ENCODE measurements at regions not wholly inside any gene's neighbourhood (a gene's known extent, or its start where the extent isn't known, plus 50 kb on each side); places are given as distances from the start of the nearest gene placed in this dataset.

- Mint-ChIP-seq H3K36me3 (ENCODE audit: low read depth) (no peaks in the 10 kb centered on the region), H3K9me3 (peaks cover 8% of the 10 kb centered on the region), H3K4me3 (no peak overlapping the region), H3K27me3 (ENCODE audit: low read depth, poor library complexity) (peaks cover 7% of the 10 kb centered on the region), H3K27ac (no peak overlapping the region), H3K4me1 (peaks cover 11% of the 10 kb centered on the region)
- DNase-seq, result no peak
- no peak for TF ChIP-seq CTCF (IDR thresholded peaks at IDR 0.05)
These were observed 149.5 kb downstream of the SLC30A10 start for GRCh38 chr1:219778793-219779369.

GRCh38 chr1:219778110-219778509 is 150.2 kb downstream of the SLC30A10 start:
- no peak for DNase-seq
- Mint-ChIP-seq H3K4me3 (no peak overlapping the region), H3K4me1 (peaks cover 11% of the 10 kb centered on the region), H3K36me3 (ENCODE audit: low read depth) (no peaks in the 10 kb centered on the region), H3K9me3 (peaks cover 8% of the 10 kb centered on the region), H3K27ac (no peak overlapping the region), H3K27me3 (ENCODE audit: low read depth, poor library complexity) (peaks cover 7% of the 10 kb centered on the region)
- no peak for TF ChIP-seq CTCF (IDR thresholded peaks at IDR 0.05)

- no peaks in the 10 kb centered on the region for H3K4me1 Mint-ChIP-seq
- H3K27me3 Mint-ChIP-seq (ENCODE audit: low read depth, poor library complexity), result peaks cover 3% of the 10 kb centered on the region
- no peak for TF ChIP-seq CTCF (IDR thresholded peaks at IDR 0.05)
- no peak overlapping the region for H3K27ac Mint-ChIP-seq
- DNase-seq, result no peak
- no peak overlapping the region for H3K4me3 Mint-ChIP-seq
- peaks cover 15% of the 10 kb centered on the region for H3K9me3 Mint-ChIP-seq
- H3K36me3 Mint-ChIP-seq (ENCODE audit: low read depth), result no peaks in the 10 kb centered on the region
These were observed 154.0 kb downstream of the SLC30A10 start for GRCh38 chr1:219774386-219774785.

GRCh38 chr1:219773775-219774174 is 154.6 kb downstream of the SLC30A10 start:
- H3K9me3 Mint-ChIP-seq, result peaks cover 21% of the 10 kb centered on the region
- no peaks in the 10 kb centered on the region for H3K36me3 Mint-ChIP-seq (ENCODE audit: low read depth)
- TF ChIP-seq CTCF (IDR thresholded peaks at IDR 0.05), result no peak
- no peak overlapping the region for H3K27ac Mint-ChIP-seq
- no peaks in the 10 kb centered on the region for H3K4me1 Mint-ChIP-seq
- H3K27me3 Mint-ChIP-seq (ENCODE audit: low read depth, poor library complexity), result no peaks in the 10 kb centered on the region
- no peak for DNase-seq
- H3K4me3 Mint-ChIP-seq, result no peak overlapping the region

- no peaks in the 10 kb centered on the region for H3K36me3 Mint-ChIP-seq (ENCODE audit: low read depth)
- no peak overlapping the region for H3K4me3 Mint-ChIP-seq
- no peak for TF ChIP-seq CTCF (IDR thresholded peaks at IDR 0.05)
- no peak for DNase-seq
- no peaks in the 10 kb centered on the region for H3K27me3 Mint-ChIP-seq (ENCODE audit: low read depth, poor library complexity)
- no peak overlapping the region for H3K27ac Mint-ChIP-seq
- H3K4me1 Mint-ChIP-seq, result no peaks in the 10 kb centered on the region
- H3K9me3 Mint-ChIP-seq, result peaks cover 28% of the 10 kb centered on the region
These were observed 155.2 kb downstream of the SLC30A10 start for GRCh38 chr1:219773110-219773509.

- Mint-ChIP-seq H3K27ac (peak overlapping the region; percentile 88), H3K4me3 (no peak overlapping the region), H3K27me3 (ENCODE audit: low read depth, poor library complexity) (no peaks in the 10 kb centered on the region), H3K36me3 (ENCODE audit: low read depth) (no peaks in the 10 kb centered on the region), H3K4me1 (no peaks in the 10 kb centered on the region), H3K9me3 (peaks cover 34% of the 10 kb centered on the region)
- TF ChIP-seq CTCF (IDR thresholded peaks at IDR 0.05), result no peak
- DNase-seq, result no peak
These were observed 155.9 kb downstream of the SLC30A10 start for GRCh38 chr1:219772265-219773036.

Data from nephron progenitor cell (in vitro differentiated cells).